ENCODE measurements at regions not wholly inside any gene's neighbourhood (a gene's known extent, or its start where the extent isn't known, plus 50 kb on each side); places are given as distances from the start of the nearest gene placed in this dataset.
A peak's percentile ranks its signal among the peaks of the same experiment; 100 is the strongest.

GRCh38 chr6:87825821-87826221 is 123.8 kb upstream of the AKIRIN2 start:
- no peak for FAIRE-seq

GRCh38 chr6:87824958-87825491 is 123.0 kb upstream of the AKIRIN2 start:
- H3K79me2 ChIP-seq (ENCODE audit: control insufficient read depth, insufficient read depth, low read length): no peaks in the 10 kb centered on the region
- BruUV-seq (replicated peaks): no TSS peak

More at GRCh38 chr6:87825821-87826221, 123.8 kb upstream of the AKIRIN2 start:
- Histone ChIP-seq H2AFZ (ENCODE audit: low read depth, low read length) (no peak overlapping the region), H3K79me2 (ENCODE audit: control insufficient read depth, insufficient read depth, low read length) (no peaks in the 10 kb centered on the region), H4K20me1 (replicated peaks; ENCODE audit: control insufficient read depth, extremely low read depth, insufficient read depth, low read length) (no peaks in the 10 kb centered on the region), H3K4me1 (ENCODE audit: control insufficient read depth, extremely low read depth, insufficient read depth, low read length) (no peaks in the 10 kb centered on the region), H3K4me3 (replicated peaks in 1 of 3; ENCODE audit: insufficient read depth in 1 of 3, low read depth in 1 of 3, low read length in 3 of 3) (no peak overlapping the region), H3K36me3 (ENCODE audit: control insufficient read depth in 2 of 2, extremely low read depth in 1 of 2, insufficient read depth in 2 of 2, low read length in 2 of 2) (no peaks in the 10 kb centered on the region), H3K27ac (ENCODE audit: insufficient read depth, low read depth, low read length) (no peak overlapping the region), H3K4me2 (ENCODE audit: insufficient read depth, low read length) (no peak overlapping the region), H3K27me3 (ENCODE audit: control insufficient read depth in 2 of 2, insufficient read depth in 2 of 2, low read length in 2 of 2) (peaks cover 0 to 2% of the 10 kb centered on the region in 2 experiments), H3K9me1 (replicated peaks; ENCODE audit: control insufficient read depth, extremely low read depth, insufficient read depth, low read length) (no peaks in the 10 kb centered on the region), H3K9me3 (replicated peaks; ENCODE audit: control insufficient read depth, insufficient read depth, low read length) (no peaks in the 10 kb centered on the region), H3K9ac (replicated peaks; ENCODE audit: extremely low read depth, insufficient read depth, low read length) (no peak overlapping the region)
- no TSS peak for BruUV-seq (replicated peaks)
- peak; percentile 11 for DNase-seq (ENCODE audit: low read depth, low spot score)
- POLR2A ChIA-PET: no interaction called here
- intact Hi-C loops (cut with micrococcal nuclease): no loop called here
- TF ChIP-seq GATA2 (IDR thresholded peaks at IDR 0.05; ENCODE audit: insufficient read depth, insufficient read length, low read depth, low read length) (no peak), POLR2A (IDR thresholded peaks at IDR 0.05; ENCODE audit: low read depth, low read length) (no peak)
- dilution Hi-C loops (cut with MboI; ENCODE audit: extremely low pct_ligation_motif_present, low sequenced_read_pairs): no loop called here
- CTCF ChIA-PET: no interaction called here

More at GRCh38 chr6:87824958-87825491, 123.0 kb upstream of the AKIRIN2 start:
- CTCF ChIA-PET: interaction anchor here (1.6 kb wide), 1 partner anchor 11 kb away, joined by 3 read pairs; no protein-coding TSS in a partner anchor
- no peak overlapping the region for H3K9ac ChIP-seq (replicated peaks; ENCODE audit: extremely low read depth, insufficient read depth, low read length)
- FAIRE-seq (no peak), DNase-seq (ENCODE audit: low read depth, low spot score) (no peak)
- H3K27ac ChIP-seq (ENCODE audit: insufficient read depth, low read depth, low read length): no peak overlapping the region
- peaks cover 0 to 2% of the 10 kb centered on the region in 2 experiments for H3K27me3 ChIP-seq (ENCODE audit: control insufficient read depth in 2 of 2, insufficient read depth in 2 of 2, low read length in 2 of 2)
- H3K4me3 ChIP-seq (replicated peaks in 1 of 3; ENCODE audit: insufficient read depth in 1 of 3, low read depth in 1 of 3, low read length in 3 of 3): no peak overlapping the region
- TF ChIP-seq POLR2AphosphoS5 (IDR thresholded peaks at IDR 0.05; ENCODE audit: insufficient read depth, low read depth, low read length) (no peak), MYC (IDR thresholded peaks at IDR 0.05; ENCODE audit: low read depth, low read length) (no peak), POLR2A (IDR thresholded peaks at IDR 0.05; ENCODE audit: low read depth, low read length) (no peak), JUN (IDR thresholded peaks at IDR 0.05; ENCODE audit: borderline replicate concordance, insufficient read depth, insufficient read length, low read depth) (no peak), GATA2 (IDR thresholded peaks at IDR 0.05; ENCODE audit: insufficient read depth, insufficient read length, low read depth, low read length) (no peak), MAX (IDR thresholded peaks at IDR 0.05; ENCODE audit: insufficient read depth, insufficient read length) (no peak), EZH2 (IDR thresholded peaks at IDR 0.05; ENCODE audit: borderline replicate concordance, low read depth, low read length, severe bottlenecking) (no peak), CTCF (IDR thresholded peaks at IDR 0.05; ENCODE audit: extremely low read depth in 1 of 2, insufficient read depth in 1 of 2, low read depth in 1 of 2, low read length in 2 of 2) (no peak), FOS (IDR thresholded peaks at IDR 0.05; ENCODE audit: borderline replicate concordance, insufficient read depth, low read length) (no peak)
- H3K36me3 ChIP-seq (ENCODE audit: control insufficient read depth in 2 of 2, extremely low read depth in 1 of 2, insufficient read depth in 2 of 2, low read length in 2 of 2): no peaks in the 10 kb centered on the region
- no peak overlapping the region for H2AFZ ChIP-seq (ENCODE audit: low read depth, low read length)
- no peaks in the 10 kb centered on the region for H3K9me1 ChIP-seq (replicated peaks; ENCODE audit: control insufficient read depth, extremely low read depth, insufficient read depth, low read length)
- intact Hi-C loops (cut with micrococcal nuclease): no loop called here
- H3K4me2 ChIP-seq (ENCODE audit: insufficient read depth, low read length): no peak overlapping the region
- no peaks in the 10 kb centered on the region for H4K20me1 ChIP-seq (replicated peaks; ENCODE audit: control insufficient read depth, extremely low read depth, insufficient read depth, low read length)
- POLR2A ChIA-PET: no interaction called here
- dilution Hi-C loops (cut with MboI; ENCODE audit: extremely low pct_ligation_motif_present, low sequenced_read_pairs): no loop called here
- no peaks in the 10 kb centered on the region for H3K4me1 ChIP-seq (ENCODE audit: control insufficient read depth, extremely low read depth, insufficient read depth, low read length)
- H3K9me3 ChIP-seq (replicated peaks; ENCODE audit: control insufficient read depth, insufficient read depth, low read length): no peaks in the 10 kb centered on the region
